PC-3 (cell line): ENCODE measurements at regions not wholly inside any gene's neighbourhood (a gene's known extent, or its start where the extent isn't known, plus 50 kb on each side); places are given as distances from the start of the nearest gene placed in this dataset.

Experiments used
- ATAC-seq: fragments of 200-7000 bp; cut with Tn5 transposase; 2 replicates; pipeline ENCODE4 v1.9.1; 2020; ENCODE audit warnings: mild to moderate bottlenecking, moderate library complexity
- BruUV-seq: library from RNA; stranded (reverse); fragments of 400-500 nt; replicated peaks from 2 replicates; lab custom pipeline; 2021; lab: Mats Ljungman, UMichigan
- CTCF ChIA-PET: fragments of 300-600 bp; sonication (Branson Sonifier 250); formaldehyde crosslinking; loops from one replicate; lab custom pipeline; 2022; ENCODE audit warnings: antibody characterized with exemption; lab: Charles Lee
- POLR2A ChIA-PET: fragments of 300-600 bp; sonication (Branson Sonifier 250); formaldehyde crosslinking; loops from one replicate; lab custom pipeline; 2022; ENCODE audit warnings: antibody characterized with exemption; ENCODE audit not compliant: unreplicated experiment; lab: Charles Lee
- DNase-seq: peaks from one replicate; pipeline ENCODE4 v3.0.0-alpha.2; 2015
- H2AFZ ChIP-seq: fragments of 300-600 bp; sonication (generic); 2 replicates; pipeline ENCODE4 v1.6.0; 2016; ENCODE audit warnings: antibody characterized with exemption, low read length
- H3F3A ChIP-seq: fragments of 300-600 bp; sonication (generic); one replicate; pipeline ENCODE4 v1.6.0; 2017; ENCODE audit warnings: antibody characterized with exemption, low read length, control low read depth, mild to moderate bottlenecking; ENCODE audit not compliant: unreplicated experiment
- H3K27ac ChIP-seq: fragments of 300-600 bp; sonication (generic); 2 replicates; pipeline ENCODE4 v1.5.1; 2016; ENCODE audit warnings: mild to moderate bottlenecking, low read length
- H3K27me3 ChIP-seq: fragments of 300-600 bp; sonication (generic); 2 replicates; pipeline ENCODE4 v1.6.1; 2016; ENCODE audit warnings: low read length, mixed read lengths
- H3K36me3 ChIP-seq: fragments of 300-600 bp; sonication (generic); 2 replicates; pipeline ENCODE4 v1.6.1; 2016; ENCODE audit warnings: low read depth, mixed run types, low read length, mixed read lengths
- H3K4me1 ChIP-seq: fragments of 300-600 bp; sonication (generic); 2 replicates; pipeline ENCODE4 v1.5.1; 2016; ENCODE audit warnings: low read length; ENCODE audit not compliant: insufficient read depth
- H3K4me2 ChIP-seq: fragments of 300-600 bp; sonication (generic); 2 replicates; pipeline ENCODE4 v1.6.0; 2016; ENCODE audit warnings: low read length
- H3K4me3 ChIP-seq: fragments of 300-600 bp; sonication (generic); 2 replicates; pipeline ENCODE4 v1.5.1; 2016; ENCODE audit warnings: mild to moderate bottlenecking, low read length, mixed read lengths
- H3K79me2 ChIP-seq: fragments of 300-600 bp; sonication (generic); 2 replicates; pipeline ENCODE4 v1.6.1; 2017; ENCODE audit warnings: low read length, mixed read lengths
- H3K9ac ChIP-seq: fragments of 300-600 bp; sonication (generic); 2 replicates; pipeline ENCODE4 v1.6.0; 2016; ENCODE audit warnings: mild to moderate bottlenecking, low read length
- H3K9me2 ChIP-seq: fragments of 300-600 bp; sonication (generic); replicated peaks from 2 replicates; pipeline ENCODE4 v1.6.1; 2016; ENCODE audit warnings: mixed run types, low read length, mixed read lengths
- H3K9me3 ChIP-seq: fragments of 300-600 bp; sonication (generic); 2 replicates; pipeline ENCODE4 v1.6.1; 2016; ENCODE audit warnings: low read length, mixed read lengths
- H4K20me1 ChIP-seq: fragments of 300-600 bp; sonication (generic); 2 replicates; pipeline ENCODE4 v1.6.1; 2016; ENCODE audit warnings: low read length, mixed read lengths
- EZH2 ChIP-seq: fragments of 300-600 bp; sonication (generic); IDR thresholded peaks from one replicate; pipeline ENCODE4 v1.6.1; 2017; ENCODE audit warnings: antibody characterized with exemption, mild to moderate bottlenecking, low read length; ENCODE audit not compliant: unreplicated experiment
- EZH2phosphoT487 ChIP-seq: fragments of 300-600 bp; sonication (generic); IDR thresholded peaks from 2 replicates; pipeline ENCODE4 v1.6.1; 2018; ENCODE audit warnings: mild to moderate bottlenecking, antibody characterized with exemption, low read length, borderline replicate concordance
- intact Hi-C: fragments of 100-400 bp; cut with micrococcal nuclease; formaldehyde crosslinking; loops from 2 replicates; pipeline ENCODE4 v1.9.0; 2023
- TF ChIP-seq, protein P1 (sequence below): fragments of 300-600 bp; sonication (generic); conservative IDR thresholded peaks from 2 replicates; pipeline ENCODE4 v1.5.1; 2017; ENCODE audit warnings: antibody characterized with exemption, low read depth, mild to moderate bottlenecking, low read length

DNA sequence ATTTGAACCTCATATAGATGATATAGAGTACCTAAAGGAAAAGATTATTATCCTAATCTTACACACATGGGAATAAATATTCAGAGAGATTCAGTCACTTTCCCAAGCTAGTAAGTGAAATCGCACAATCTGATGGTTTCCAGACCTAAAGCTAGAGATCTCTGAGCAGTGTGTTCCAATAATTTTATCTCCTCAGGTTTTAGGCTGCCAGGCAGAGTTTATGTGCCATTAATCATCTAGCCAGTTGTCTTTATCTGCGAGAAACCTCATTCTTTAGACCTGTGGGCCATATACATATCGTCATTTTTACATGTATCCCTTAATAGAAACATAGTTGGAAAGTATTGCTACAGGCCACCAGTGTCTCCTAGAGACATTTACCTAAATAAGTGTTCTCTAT is 647.2 kb upstream of the STEAP1 start:
- Histone ChIP-seq H3K36me3 (no peaks in the 10 kb centered on the region), H3F3A (no peaks in the 10 kb centered on the region), H3K9me2 (no peaks in the 10 kb centered on the region), H3K4me1 (no peaks in the 10 kb centered on the region), H3K4me3 (no peak overlapping the region), H3K9ac (no peak overlapping the region), H3K27ac (no peak overlapping the region), H3K27me3 (no peaks in the 10 kb centered on the region), H2AFZ (no peak overlapping the region), H3K4me2 (no peak overlapping the region), H4K20me1 (no peaks in the 10 kb centered on the region), H3K9me3 (no peaks in the 10 kb centered on the region), H3K79me2 (no peaks in the 10 kb centered on the region)
- no TSS peak for BruUV-seq
- CTCF ChIA-PET: no interaction called here
- POLR2A ChIA-PET: no interaction called here
- no peak for ATAC-seq
- intact Hi-C loops: no loop called here
- no peak for TF ChIP-seq EZH2
- TF ChIP-seq, protein P1, sequence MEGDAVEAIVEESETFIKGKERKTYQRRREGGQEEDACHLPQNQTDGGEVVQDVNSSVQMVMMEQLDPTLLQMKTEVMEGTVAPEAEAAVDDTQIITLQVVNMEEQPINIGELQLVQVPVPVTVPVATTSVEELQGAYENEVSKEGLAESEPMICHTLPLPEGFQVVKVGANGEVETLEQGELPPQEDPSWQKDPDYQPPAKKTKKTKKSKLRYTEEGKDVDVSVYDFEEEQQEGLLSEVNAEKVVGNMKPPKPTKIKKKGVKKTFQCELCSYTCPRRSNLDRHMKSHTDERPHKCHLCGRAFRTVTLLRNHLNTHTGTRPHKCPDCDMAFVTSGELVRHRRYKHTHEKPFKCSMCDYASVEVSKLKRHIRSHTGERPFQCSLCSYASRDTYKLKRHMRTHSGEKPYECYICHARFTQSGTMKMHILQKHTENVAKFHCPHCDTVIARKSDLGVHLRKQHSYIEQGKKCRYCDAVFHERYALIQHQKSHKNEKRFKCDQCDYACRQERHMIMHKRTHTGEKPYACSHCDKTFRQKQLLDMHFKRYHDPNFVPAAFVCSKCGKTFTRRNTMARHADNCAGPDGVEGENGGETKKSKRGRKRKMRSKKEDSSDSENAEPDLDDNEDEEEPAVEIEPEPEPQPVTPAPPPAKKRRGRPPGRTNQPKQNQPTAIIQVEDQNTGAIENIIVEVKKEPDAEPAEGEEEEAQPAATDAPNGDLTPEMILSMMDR: no peak
- DNase-seq: no peak

DNA sequence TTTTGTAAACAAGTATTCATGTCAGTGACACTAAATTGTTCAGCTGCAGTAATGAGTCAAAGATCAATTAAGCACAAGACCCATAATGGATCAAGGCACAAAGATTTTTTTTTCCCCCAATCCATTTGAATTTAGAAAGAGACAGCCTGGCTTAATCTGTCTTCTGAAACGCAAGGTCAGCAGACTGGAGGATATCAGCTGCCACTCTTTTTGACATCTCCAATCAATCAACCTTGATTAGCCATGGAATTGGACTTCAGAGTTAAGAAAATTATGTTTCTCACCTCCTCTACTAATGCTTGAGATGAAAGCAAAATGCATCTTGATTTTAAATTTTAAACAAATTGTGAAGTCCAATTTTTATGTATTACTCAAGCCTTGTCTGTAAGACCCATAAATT is 642.4 kb upstream of the STEAP1 start:
- Histone ChIP-seq H3F3A (no peaks in the 10 kb centered on the region), H3K36me3 (no peaks in the 10 kb centered on the region), H3K9me3 (no peaks in the 10 kb centered on the region), H2AFZ (no peak overlapping the region), H3K4me2 (no peak overlapping the region), H3K27me3 (no peaks in the 10 kb centered on the region), H4K20me1 (no peaks in the 10 kb centered on the region), H3K27ac (no peak overlapping the region), H3K4me3 (no peak overlapping the region), H3K9ac (no peak overlapping the region), H3K79me2 (no peaks in the 10 kb centered on the region), H3K9me2 (no peaks in the 10 kb centered on the region), H3K4me1 (no peaks in the 10 kb centered on the region)
- TF ChIP-seq EZH2: no peak
- TF ChIP-seq, protein P1: no peak
- no peak for TF ChIP-seq EZH2phosphoT487
- ATAC-seq: no peak
- DNase-seq: no peak
- ChIA-PET CTCF (no interaction called here), POLR2A (no interaction called here)
- BruUV-seq: no TSS peak
- intact Hi-C loops: no loop called here

DNA sequence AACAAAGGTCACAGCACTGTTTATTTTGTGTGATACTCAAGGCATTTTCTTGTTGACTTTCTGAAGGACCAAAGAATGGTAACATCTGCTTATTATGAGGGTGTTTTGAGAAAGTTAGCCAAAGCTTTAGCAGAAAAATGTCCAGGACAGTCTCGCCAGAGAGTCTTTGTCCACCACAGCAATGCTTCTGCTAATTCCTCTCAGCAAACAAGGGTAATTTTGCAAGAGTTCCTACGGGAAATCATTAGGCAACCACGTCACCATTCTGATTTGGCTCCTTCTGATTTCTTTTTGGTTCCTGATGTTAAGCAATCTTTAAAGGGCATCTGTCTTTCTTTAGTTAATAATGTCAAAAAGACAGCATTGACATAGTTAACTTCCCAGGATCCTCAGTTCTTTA is 639.3 kb upstream of the STEAP1 start:
- CTCF ChIA-PET: no interaction called here
- no peak for ATAC-seq
- no peaks in the 10 kb centered on the region for H3K4me1 ChIP-seq

More for the DNA sequence above, 639.3 kb upstream of the STEAP1 start:
- H3K9ac ChIP-seq: no peak overlapping the region
- no peaks in the 10 kb centered on the region for H3K36me3 ChIP-seq
- H3F3A ChIP-seq: no peaks in the 10 kb centered on the region
- no peak overlapping the region for H2AFZ ChIP-seq
- POLR2A ChIA-PET: no interaction called here
- no peaks in the 10 kb centered on the region for H3K9me2 ChIP-seq
- intact Hi-C loops: no loop called here
- H3K27ac ChIP-seq: no peak overlapping the region
- H3K27me3 ChIP-seq: no peaks in the 10 kb centered on the region
- TF ChIP-seq EZH2: no peak
- TF ChIP-seq, protein P1: no peak
- TF ChIP-seq EZH2phosphoT487: no peak
- H3K9me3 ChIP-seq: no peaks in the 10 kb centered on the region
- H3K79me2 ChIP-seq: no peaks in the 10 kb centered on the region
- no peaks in the 10 kb centered on the region for H4K20me1 ChIP-seq
- no TSS peak for BruUV-seq
- H3K4me2 ChIP-seq: no peak overlapping the region
- no peak for DNase-seq
- no peak overlapping the region for H3K4me3 ChIP-seq
